ENCODE measurements at regions not wholly inside any gene's neighbourhood (a gene's known extent, or its start where the extent isn't known, plus 50 kb on each side); places are given as distances from the start of the nearest gene placed in this dataset.

DNA sequence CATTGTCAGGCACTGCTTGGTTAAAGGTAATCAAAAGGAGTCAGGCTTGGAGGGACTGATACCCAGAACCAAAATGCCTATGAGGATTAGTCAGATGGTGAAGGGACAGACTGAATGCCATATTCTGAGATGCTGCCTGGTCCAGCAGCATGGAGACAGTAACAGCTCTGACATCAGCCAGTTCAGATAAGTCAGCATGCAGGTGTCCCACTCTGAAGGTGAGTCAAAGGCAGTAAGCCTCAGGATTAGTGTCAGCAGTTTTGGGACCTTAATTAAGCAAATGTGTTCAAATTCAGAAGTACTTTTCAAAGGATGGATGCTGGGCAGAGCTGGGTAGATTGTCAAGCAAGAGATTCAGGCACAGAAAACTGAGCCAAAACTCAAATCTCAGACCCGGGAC lies 198.4 kb downstream of the RPS12 start:
- H3K9me3 ChIP-seq (ENCODE audit: control insufficient read depth, insufficient read depth, low read length), result no peaks in the 10 kb centered on the region
- no peak overlapping the region for H2AK9ac ChIP-seq (replicated peaks; ENCODE audit: low read depth, low read length, poor library complexity)
- no peaks in the 10 kb centered on the region for H4K20me1 ChIP-seq (ENCODE audit: insufficient read depth, low read length)
- no peak overlapping the region for H3K23ac ChIP-seq (ENCODE audit: low read depth, low read length)
- no peak overlapping the region for H3K18ac ChIP-seq (ENCODE audit: low read depth, low read length)
- no peak overlapping the region for H3K56ac ChIP-seq (ENCODE audit: extremely low read depth, insufficient read depth, low read length)
- POLR2A ChIA-PET (ENCODE audit: unreplicated experiment), result no interaction called here
- H3K9me1 ChIP-seq (ENCODE audit: insufficient read depth, low read length), result no peaks in the 10 kb centered on the region
- H2BK15ac ChIP-seq (ENCODE audit: low read depth, low read length), result no peak overlapping the region
- CTCF ChIA-PET, result no interaction called here
- no peaks in the 10 kb centered on the region for H3K79me1 ChIP-seq (ENCODE audit: low read depth in 1 of 2, low read length in 2 of 2)
- no peak overlapping the region for H2AK5ac ChIP-seq (ENCODE audit: low read depth, low read length)
- H4K5ac ChIP-seq (ENCODE audit: low read depth, low read length), result no peak overlapping the region
- H3K4me1 ChIP-seq (ENCODE audit: control insufficient read depth, insufficient read depth, low read length), result peaks cover 1% of the 10 kb centered on the region; the same call in 1 of the 2 replicates
- H4K8ac ChIP-seq (ENCODE audit: low read depth in 2 of 2, low read length in 2 of 2), result no peak overlapping the region
- H3K4me3 ChIP-seq (ENCODE audit: insufficient read depth, low read depth, low read length), result no peak overlapping the region
- TF ChIP-seq RFX5 (IDR thresholded peaks at IDR 0.05; ENCODE audit: low read depth, low read length), result no peak
- TF ChIP-seq MXI1 (IDR thresholded peaks at IDR 0.05; ENCODE audit: borderline replicate concordance, low read depth, low read length), result no peak
- TF ChIP-seq SMC3 (IDR thresholded peaks at IDR 0.05; ENCODE audit: low read depth, low read length), result no peak
- no peak for TF ChIP-seq CEBPB (IDR thresholded peaks at IDR 0.05; ENCODE audit: low read depth, low read length)
- TF ChIP-seq MAFK (IDR thresholded peaks at IDR 0.05; ENCODE audit: low read depth, low read length), result no peak
- TF ChIP-seq RCOR1 (IDR thresholded peaks at IDR 0.05; ENCODE audit: insufficient replicate concordance, low read length), result no peak
- TF ChIP-seq BHLHE40 (IDR thresholded peaks at IDR 0.05; ENCODE audit: low read depth, low read length), result no peak
- TF ChIP-seq, protein P1, sequence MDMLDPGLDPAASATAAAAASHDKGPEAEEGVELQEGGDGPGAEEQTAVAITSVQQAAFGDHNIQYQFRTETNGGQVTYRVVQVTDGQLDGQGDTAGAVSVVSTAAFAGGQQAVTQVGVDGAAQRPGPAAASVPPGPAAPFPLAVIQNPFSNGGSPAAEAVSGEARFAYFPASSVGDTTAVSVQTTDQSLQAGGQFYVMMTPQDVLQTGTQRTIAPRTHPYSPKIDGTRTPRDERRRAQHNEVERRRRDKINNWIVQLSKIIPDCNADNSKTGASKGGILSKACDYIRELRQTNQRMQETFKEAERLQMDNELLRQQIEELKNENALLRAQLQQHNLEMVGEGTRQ (IDR thresholded peaks at IDR 0.05; ENCODE audit: low read depth, low read length), result no peak
- no peak for TF ChIP-seq NFE2L2 (IDR thresholded peaks at IDR 0.05; ENCODE audit: low read depth, low read length)
- TF ChIP-seq RAD21 (IDR thresholded peaks at IDR 0.05; ENCODE audit: low read length), result no peak
- no peak for TF ChIP-seq CHD1 (IDR thresholded peaks at IDR 0.05; ENCODE audit: low read depth, low read length)
- no peak for TF ChIP-seq POLR2A (IDR thresholded peaks at IDR 0.05; ENCODE audit: low read depth, low read length)
- TF ChIP-seq, protein P2, sequence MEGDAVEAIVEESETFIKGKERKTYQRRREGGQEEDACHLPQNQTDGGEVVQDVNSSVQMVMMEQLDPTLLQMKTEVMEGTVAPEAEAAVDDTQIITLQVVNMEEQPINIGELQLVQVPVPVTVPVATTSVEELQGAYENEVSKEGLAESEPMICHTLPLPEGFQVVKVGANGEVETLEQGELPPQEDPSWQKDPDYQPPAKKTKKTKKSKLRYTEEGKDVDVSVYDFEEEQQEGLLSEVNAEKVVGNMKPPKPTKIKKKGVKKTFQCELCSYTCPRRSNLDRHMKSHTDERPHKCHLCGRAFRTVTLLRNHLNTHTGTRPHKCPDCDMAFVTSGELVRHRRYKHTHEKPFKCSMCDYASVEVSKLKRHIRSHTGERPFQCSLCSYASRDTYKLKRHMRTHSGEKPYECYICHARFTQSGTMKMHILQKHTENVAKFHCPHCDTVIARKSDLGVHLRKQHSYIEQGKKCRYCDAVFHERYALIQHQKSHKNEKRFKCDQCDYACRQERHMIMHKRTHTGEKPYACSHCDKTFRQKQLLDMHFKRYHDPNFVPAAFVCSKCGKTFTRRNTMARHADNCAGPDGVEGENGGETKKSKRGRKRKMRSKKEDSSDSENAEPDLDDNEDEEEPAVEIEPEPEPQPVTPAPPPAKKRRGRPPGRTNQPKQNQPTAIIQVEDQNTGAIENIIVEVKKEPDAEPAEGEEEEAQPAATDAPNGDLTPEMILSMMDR (conservative IDR thresholded peaks at IDR 0.05; ENCODE audit: low read depth, low read length), result no peak
- TF ChIP-seq, protein P3, sequence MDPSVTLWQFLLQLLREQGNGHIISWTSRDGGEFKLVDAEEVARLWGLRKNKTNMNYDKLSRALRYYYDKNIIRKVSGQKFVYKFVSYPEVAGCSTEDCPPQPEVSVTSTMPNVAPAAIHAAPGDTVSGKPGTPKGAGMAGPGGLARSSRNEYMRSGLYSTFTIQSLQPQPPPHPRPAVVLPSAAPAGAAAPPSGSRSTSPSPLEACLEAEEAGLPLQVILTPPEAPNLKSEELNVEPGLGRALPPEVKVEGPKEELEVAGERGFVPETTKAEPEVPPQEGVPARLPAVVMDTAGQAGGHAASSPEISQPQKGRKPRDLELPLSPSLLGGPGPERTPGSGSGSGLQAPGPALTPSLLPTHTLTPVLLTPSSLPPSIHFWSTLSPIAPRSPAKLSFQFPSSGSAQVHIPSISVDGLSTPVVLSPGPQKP (IDR thresholded peaks at IDR 0.05; ENCODE audit: borderline replicate concordance, low read depth, low read length), result no peak
- intact Hi-C loops (cut with micrococcal nuclease) (no loop called here), dilution Hi-C loops (cut with HindIII; ENCODE audit: low sequenced_read_pairs, unreplicated experiment) (no loop called here), in situ Hi-C loops (cut with MboI; ENCODE audit: low sequenced_read_pairs) (no loop called here)
- H2BK5ac ChIP-seq (ENCODE audit: low read depth, low read length, poor library complexity, severe bottlenecking), result no peak overlapping the region
- H2BK20ac ChIP-seq (ENCODE audit: low read depth, low read length), result no peak overlapping the region
- no peak overlapping the region for H2BK120ac ChIP-seq (ENCODE audit: low read depth, low read length)
- ATAC-seq (ENCODE audit: low read depth) (no peak), DNase-seq (no peak)
- H3K14ac ChIP-seq (replicated peaks; ENCODE audit: low read depth, low read length), result no peak overlapping the region
- no peaks in the 10 kb centered on the region for H3K36me3 ChIP-seq (ENCODE audit: control insufficient read depth, insufficient read depth, low read length)
- H3K9ac ChIP-seq (ENCODE audit: low read depth, low read length), result no peak overlapping the region
- H3K4me2 ChIP-seq (ENCODE audit: low read depth, low read length), result no peak overlapping the region
- no CpG with 5 or more reads among the region's 1 CpG for WGBS, 2 experiments (ENCODE audit: extremely low coverage in 2 of 2, insufficient read length in 1 of 2)
- H4K91ac ChIP-seq (ENCODE audit: insufficient read depth, low read depth, low read length), result no peak overlapping the region
- H3K27ac ChIP-seq (ENCODE audit: insufficient read depth, low read length), result no peak overlapping the region
- no peaks in the 10 kb centered on the region for H3K27me3 ChIP-seq (ENCODE audit: control insufficient read depth, insufficient read depth, low read length)
- H2AFZ ChIP-seq (replicated peaks; ENCODE audit: low read length, poor library complexity), result no peak overlapping the region
- no peak overlapping the region for H3K4ac ChIP-seq (ENCODE audit: low read depth, low read length)
- no TSS peak for BruUV-seq (replicated peaks)

Data from IMR-90 (cell line).